ENCODE measurements at regions not wholly inside any gene's neighbourhood (a gene's known extent, or its start where the extent isn't known, plus 50 kb on each side); places are given as distances from the start of the nearest gene placed in this dataset.

DNA sequence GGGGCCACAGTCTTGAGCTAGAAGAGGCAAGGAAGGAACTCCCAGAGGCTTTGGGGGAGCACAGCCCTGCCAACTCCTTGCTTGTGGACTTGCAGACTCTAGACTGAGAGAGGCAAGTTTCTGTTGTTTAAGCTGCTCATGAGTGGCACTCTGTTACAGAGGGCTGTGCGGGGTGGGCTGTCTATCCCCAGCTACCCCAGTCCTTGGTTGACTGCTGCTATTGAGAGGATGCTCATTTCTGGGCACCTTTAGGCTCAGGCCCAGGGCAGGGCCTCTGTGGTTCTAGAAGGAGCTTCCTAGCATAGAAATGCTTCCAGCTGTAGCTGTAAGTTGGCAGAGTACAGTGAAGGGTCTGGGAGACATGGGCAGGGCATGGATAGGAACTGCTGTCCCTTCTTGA is 151.3 kb upstream of the GGTLC1 start:
- no peak for TF ChIP-seq CTCF (IDR thresholded peaks at IDR 0.05)
- TF ChIP-seq POLR2AphosphoS5 (IDR thresholded peaks at IDR 0.05): no peak

Measured in upper lobe of left lung (tissue), 4 donors.